ENCODE measurements at regions not wholly inside any gene's neighbourhood (a gene's known extent, or its start where the extent isn't known, plus 50 kb on each side); places are given as distances from the start of the nearest gene placed in this dataset.

DNA sequence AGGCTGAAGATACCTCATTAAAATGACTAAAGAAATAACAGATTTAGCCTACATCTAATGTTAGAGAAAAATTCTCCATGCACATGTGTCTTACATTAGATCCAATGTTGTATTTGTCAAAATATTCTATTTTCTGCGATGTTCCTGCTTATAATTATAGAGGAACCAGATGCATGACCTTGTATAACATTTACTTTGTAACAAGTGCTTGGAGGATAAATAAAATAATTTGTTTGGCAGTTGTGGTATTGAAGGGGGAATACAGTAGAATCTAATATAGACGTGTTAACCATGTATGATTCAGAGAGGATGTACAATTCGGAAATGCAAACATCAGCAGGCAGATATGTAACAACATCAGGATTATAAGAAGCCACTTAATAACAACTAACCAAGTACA, 922.2 kb downstream of the TUSC7 start:
- DNase-seq: no peak

DNA sequence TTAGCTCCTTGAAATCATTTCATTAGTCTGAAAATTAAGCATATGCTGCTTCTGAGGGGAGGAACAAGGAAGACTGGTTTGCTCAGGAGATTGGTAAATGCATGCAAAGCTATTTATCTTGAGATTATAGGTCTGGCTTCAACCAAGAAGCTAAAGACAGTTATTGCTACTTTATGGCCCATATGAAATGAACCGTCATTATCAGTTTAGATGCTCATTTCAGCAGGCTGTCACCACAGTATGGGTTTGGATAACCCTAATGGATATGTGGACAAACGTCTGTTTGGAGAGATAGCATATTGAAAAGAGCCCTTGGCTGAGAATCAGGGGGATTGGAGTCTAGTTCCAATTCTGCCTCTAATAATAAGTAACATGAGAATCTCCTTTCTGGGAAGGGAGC, 922.6 kb downstream of the TUSC7 start:
- DNase-seq: no peak

DNA sequence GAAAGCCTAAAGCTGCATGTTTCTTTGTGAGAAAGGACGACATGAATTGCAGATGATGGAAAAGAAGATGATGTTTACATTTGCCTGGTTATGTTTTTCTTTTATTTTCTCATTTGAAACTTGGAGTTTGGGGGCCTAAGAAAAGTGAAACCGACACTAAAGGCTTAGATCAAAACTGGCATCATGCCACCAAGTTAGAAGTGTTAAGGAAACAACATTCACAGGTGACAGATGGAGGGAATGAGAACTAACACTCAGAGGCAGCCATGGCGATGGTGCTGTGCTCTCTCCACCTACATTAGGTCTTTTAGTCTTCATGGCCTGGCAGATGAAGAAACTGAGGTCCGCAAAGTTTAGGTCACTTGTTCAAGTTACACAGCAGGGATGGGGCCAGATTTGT, 923.6 kb downstream of the TUSC7 start:
- no peak for DNase-seq

DNA sequence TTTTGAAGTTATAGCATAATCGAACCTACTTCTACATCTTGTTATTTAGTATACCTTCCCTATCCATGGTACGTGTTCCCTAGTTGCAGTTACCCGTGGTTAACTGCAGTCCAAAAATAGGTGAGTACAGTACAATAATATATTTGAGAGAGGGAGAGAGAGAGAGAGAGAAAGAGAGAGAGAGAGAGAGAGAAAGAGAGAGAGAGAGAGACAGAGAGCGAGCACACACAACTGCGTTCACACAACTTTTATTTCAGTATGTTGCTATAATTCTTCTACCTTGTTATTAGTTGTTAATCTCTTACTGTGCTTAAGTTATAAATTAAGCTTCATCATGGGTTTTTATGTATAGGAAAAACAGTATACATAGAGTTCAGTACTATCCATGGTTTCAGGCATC, 928.1 kb downstream of the TUSC7 start:
- DNase-seq: no peak

DNA sequence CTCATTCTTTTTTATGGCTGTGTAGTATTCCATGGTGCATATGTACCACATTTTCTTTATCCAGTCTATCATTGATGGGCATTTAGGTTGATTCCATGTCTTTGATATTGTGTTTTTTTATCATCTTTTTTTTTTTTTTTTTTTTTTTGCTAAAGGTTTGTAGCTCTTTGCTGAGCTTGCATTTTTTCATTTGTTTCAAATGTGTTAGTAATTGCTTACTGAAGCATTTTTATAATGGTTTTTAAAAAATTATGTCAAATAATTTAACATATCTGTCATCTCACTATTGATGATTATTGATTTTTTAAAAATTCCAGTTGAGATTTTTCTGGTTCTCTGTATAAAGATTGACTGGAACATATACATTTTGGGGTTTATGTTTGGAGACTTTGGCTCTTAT, 934.6 kb downstream of the TUSC7 start:
- DNase-seq: no peak

DNA sequence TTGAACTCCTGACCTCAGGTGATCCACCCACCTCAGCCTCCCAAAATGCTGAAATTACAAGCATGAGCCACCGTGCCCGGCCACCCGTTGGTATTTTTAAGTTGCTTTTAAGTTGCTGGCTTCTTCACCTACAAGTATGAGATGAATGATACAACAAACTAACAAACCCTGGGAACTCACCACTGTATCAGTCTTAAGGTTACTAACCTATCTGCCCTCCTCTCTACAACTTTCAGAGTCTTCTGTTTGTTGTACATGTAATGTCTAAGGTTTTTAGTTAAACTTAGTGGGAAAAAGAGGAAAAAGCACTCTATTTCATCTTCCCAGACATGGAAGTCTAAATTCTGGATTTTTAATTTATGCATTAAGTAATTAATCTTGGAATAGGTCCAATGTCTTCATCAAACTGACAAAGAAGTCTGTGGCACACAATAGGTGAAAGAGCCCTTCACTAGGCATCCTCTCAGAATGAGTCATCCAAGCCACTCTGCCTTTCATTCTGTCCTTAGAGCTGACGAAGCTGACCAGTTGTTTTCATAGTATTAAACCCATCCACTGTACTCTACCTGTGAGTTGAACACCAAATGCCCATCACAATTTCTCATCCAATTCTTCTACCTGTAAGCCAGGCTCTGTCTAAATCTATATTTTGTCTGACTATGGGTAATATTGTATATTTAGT, 936.1 kb downstream of the TUSC7 start:
- no peak for DNase-seq

DNA sequence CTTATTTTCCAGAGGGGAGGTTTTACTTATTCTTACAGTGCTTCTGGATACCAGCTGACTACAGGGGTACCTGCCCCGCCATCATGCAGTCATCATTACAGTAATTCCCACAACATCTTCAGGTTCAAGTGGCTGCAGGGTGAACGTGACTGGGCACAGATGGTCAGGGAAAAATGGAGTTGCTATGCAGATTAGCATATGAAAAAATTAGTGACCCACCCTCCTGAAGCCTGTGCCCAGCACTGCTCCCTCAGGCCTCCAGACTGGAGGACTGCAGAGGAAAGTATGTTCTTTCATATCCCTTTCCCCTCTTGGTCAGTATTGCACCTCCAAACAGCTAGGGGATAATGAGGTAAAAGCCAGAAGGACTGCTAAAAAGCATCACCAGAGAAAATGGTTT, 937.9 kb downstream of the TUSC7 start:
- no peak for DNase-seq

DNA sequence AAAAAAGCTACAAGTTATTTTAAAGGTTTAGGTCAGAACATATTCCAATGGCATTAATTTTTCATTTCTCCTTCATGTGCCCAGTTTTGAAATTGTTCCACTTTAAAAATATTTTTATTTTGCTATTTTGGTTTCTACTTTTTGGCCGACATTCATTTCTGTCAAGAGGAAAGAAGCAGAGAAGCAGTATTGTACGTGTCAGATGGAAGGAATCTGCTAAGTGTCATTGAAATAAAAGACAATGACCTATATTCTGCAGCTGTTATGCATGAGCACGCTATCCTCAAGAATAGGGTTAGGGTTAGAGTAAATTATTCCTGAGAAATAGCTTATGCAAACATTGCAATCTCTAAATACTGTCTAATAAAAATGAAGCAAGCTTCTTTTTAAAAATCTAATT, 941.7 kb downstream of the TUSC7 start:
- no peak for DNase-seq

DNA sequence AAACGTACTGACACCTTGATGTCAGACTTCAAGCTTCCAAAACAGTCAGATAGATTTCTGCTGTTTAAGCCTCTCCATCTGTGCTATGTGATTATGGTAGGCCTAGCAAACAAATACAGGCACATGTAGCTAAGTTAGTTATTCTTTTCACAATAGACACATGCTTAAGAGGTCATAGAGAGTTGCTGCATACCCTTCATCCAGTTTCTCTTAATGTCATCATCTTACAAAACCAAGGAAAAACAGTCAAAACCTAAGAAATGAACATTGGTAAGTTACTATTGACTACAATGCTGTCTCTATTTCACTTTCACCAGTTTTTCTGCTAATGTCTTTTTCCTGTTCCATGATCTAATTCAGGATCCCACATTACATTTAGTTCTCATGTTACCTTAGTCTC, 946.8 kb downstream of the TUSC7 start:
- DNase-seq: no peak

DNA sequence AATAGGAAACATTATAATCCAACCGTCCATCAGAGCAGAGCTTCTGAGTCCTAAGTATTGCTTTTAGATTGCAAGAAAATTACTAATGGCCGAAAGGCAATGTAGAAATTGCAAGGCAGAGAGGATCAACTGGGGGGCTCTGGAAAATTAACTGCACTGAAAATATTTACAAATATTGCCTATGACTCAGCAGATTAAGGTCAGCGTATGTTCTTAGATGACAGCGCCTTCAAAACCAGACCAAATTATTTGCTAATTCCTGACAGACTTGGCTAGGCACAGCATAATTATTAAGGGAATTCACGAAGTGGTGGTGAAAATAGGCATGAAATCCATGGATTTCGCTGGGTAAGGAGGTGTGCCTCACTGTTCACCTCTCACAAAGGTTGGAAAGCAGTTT, 947.7 kb downstream of the TUSC7 start:
- DNase-seq: no peak

DNA sequence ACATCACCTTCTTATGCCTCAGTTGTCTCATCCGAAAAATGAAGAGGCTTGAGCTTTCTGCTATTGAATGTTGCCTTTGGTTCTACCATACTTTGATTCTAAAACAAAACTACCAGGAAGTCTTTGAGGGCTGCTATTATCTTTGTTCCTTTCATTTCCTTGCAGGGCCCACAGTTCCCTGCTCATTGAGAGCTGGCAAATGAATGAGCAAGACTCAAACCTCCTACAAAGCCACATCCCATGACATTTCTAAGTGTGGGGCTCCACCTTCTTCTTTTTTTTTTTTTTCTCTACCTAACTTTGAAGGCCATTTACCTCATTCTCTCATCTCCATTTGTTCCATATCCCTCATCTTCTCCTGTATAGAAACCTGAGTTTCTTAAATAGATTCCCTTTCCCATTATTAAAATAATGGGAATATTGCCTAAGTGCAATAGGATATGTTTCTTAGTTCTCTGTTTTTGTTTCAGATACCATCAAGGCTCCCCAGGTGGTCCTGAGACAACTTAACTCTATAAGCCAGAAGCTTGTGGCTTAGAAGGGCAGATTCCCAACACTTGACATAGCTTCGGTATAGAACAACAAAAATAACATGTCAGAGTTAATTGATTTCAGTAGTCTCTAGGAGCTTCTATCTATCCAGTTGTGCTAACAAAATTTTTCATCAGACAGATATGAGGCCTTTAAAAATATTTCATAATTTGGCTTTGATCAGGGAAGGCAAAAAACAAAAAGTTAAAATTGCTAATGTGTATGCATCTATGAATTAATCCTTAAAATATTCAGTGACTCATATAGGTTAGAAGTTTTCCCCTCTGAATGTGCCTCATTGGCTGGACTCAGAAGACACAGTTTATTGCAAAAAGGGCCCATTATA, 951.6 kb downstream of the TUSC7 start:
- DNase-seq: no peak

DNA sequence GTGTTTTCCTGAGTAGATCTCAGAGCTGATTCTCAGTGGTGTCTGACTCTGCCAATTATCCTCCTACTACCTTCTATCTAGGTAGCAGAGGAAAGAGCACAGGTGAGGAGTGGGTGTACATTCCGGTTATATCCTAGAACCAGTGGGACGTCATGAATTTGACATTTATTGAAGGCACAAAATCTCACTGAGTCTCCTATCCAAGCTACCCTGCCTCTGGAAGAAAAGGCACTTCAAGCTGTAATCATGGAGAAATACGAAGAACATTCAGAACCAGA, 952.2 kb downstream of the TUSC7 start:
- DNase-seq: no peak

DNA sequence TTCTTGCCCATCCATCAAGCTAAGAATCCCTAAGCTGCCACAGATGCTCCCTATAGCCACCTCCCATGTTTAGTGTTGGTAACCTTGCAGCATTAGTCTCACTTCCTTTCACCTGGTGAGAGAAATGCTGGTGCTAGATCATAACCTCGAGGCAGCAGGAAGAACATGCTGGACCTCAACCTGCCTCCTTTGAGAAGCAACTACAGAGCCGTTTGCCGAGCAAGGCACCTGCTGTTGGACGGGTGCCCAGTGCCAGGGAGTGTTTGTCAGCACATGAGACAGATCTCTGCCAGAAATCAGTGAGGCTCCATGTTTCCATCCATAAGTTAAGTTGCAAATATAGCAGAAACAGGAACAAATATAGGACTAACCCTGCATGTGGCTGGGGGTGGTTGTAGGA, 955.7 kb downstream of the TUSC7 start:
- DNase-seq: no peak

DNA sequence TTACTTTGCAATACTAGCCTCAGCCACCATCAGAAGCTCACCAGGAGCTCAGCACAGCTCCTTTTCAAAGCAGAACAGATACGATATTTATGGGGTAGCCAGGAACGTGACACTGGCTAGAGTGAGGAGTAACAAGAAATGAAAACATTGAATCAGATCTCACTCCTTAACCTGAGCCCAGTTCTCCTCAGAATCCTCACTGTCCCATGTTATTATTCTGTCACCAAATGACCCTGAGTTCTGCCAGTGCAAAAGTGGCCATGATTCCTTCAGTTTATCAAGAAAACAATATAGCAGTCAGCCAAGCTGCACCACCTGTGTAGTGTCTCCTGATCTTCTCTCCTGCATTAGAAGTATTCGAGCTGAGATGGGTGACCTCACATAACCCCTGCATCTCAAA, 956.7 kb downstream of the TUSC7 start:
- DNase-seq: no peak

DNA sequence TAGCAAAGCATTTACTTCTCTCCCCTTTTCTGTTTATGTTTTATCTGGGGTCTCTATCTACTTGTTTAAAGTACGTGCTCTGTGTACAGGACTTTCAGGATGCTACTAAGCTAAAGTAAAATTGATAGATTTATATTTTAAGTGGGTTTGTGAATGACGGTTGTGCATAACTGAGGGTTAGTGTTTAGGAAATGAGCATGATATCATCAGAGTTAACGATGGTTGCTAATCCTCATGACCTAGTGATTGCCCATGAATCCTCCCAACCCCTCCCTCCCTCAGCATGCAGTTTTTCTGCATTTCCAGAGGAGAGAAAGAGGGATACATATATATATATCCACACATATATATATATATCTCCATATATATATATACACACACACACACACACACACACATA, 957.2 kb downstream of the TUSC7 start:
- DNase-seq: no peak

DNA sequence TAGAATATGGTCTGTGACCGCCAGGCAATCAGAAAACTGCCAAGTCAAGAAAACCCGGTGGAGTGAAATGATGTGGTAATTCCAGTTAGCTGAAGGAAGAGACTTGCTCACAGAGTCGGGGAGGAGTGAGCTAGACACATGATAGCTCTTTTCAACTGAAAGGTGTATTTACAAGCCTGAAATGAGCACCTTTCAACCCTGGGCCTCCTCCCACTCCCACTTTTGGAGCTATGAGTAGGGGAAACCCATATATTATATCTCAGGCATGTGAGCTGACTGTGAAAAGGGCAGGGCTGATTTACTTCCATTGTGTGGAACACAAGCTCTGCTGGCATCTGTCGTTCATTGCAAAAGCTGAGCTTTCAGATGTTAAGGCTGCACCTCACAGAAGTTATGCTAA, 960.2 kb downstream of the TUSC7 start:
- no peak for DNase-seq

DNA sequence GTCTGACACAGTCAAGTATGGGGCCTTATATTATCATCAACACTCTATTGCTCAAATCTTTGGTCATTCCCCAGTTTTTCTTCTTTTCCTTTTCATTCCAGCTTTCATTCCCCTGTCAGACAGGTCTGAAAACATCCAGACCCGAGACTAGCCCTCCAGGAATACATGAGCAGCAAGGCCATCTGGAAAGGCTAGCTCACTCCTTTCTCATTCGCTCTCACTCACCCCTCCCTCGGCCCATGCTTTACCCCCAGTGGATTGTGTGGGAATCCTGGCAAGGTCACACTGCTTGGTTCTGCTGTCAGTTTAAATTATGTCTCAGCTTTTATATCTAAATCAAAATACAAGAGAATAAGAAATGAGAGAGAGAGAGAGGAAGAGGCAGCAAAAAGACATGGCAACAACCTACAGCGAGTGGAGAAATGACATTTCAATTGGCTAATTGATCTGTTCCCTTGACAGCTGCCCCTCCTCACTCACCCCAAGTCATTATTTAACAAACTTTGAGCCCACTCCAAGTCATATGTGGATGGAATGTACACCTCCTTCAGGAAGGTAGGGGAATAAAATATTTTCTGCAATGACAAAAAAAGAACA, 962.2 kb downstream of the TUSC7 start:
- DNase-seq: no peak

DNA sequence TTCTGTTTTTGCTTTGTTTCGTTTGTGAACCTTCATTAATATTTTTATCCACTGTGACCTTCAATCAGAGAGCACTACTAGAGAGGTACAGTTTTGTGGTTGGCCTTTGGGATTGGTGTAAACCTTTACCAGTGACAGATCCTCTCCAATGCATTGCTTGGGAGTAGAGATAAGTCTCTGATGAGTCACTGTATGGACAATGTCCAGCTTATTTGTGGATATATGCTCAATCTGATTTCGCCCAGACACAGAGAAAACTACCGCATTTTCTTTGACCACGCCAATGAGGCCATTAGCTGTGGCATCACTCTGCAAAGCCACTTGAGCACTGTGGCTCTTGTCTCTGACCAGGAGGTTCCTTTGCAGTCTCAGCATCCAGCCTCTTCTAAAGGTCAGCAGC, 964.7 kb downstream of the TUSC7 start:
- no peak for DNase-seq

DNA sequence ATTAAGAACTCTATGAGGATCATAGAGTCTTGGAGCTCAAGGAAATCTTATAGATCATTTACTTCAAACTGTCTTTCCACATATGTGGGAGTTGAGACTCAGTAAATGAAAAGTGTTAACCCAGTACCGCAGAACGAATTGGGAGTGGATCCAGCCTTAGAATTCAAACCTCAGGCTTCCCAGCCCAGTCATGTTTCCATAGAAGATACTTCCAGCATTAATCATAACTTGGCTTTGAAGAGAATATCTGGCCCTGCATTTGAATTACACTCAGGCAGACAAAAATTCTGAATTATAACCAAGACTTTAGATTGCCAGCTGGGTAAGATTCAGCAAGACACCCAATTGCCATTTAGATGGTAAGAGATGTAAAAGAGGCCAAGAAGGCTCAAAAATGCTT, 972.0 kb downstream of the TUSC7 start:
- DNase-seq: no peak

DNA sequence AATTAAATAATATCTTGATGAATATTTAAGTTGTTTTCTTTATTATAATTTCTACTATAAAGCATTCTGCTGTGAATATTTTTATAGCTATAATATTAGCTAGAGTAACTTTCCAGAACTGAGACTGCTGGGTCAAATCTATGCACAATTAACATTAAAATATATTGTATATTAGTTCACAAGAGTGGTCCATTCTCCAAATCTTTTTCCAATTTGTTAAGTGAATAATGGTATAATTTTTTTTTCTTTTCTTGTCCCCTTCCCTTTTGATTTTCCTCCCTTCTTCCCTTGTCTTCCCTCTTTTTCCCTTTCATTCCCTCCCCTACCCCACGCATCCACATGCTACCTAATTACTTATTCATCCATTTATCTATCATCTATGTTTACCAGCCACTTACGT, 977.5 kb downstream of the TUSC7 start:
- DNase-seq: no peak

DNA sequence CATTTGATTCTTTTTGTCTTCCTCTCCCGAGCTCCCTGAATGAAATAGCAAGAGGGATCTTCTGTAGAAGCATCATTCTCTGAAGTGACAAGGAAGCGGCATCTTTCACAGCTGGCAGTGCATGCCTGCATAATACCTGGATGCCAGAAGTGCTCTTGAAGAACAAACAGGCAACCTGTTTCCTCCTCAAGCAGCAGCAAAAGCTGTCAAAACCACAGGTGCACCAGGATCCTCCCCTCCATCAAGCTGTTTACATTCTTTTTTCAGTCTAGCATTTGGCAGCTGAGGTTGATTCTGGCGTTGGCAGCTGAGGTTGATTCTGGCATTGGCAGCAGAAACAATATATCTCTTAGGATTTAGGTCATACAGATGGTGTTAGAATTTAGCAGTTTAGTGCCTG, 979.0 kb downstream of the TUSC7 start:
- no peak for DNase-seq

DNA sequence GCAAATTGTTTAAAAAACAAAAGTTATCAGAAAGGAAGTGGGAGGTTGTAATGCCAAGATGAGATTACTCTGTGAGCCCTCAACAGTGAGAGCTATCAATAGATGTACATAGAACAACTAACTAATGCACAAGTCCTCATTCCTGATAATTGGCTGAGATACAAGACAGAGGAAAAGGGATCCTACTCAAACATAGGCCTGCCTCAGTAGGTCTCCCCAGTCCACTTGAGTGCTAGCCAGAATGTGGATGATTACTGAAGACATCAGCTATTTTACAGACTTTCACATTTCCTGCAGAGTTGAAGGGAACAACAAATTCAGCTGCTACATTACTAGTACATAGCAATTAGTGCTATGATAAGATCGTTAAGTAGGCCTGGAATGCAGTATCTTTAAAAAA, 981.9 kb downstream of the TUSC7 start:
- no peak for DNase-seq

DNA sequence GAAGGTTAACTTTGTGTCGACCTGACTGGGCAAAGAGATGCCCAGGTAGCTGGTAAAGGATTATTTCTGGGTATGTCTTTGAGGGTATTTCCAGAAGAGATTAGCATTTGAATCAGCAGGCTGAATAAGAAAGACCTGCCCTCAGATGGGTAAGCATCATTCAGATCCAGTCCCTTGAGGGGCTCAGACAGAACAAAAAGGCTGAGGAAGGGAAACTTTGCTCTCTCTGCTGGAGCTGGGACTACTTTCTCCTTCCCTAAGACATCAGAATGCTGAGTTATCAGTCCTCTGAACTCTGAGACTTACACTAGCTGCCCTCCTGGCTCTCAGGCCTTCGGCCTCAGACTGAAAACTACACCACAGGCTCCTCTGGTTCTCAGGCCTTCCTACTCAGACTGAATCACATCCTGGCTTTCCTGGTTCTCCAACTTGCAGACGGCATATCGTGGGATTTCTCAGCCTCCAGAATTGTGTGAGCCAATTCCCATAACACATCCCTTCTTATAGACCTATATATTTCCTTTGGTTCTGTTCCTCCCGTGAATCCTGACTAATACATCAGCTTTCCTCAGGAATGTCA, 982.9 kb downstream of the TUSC7 start:
- no peak for DNase-seq

DNA sequence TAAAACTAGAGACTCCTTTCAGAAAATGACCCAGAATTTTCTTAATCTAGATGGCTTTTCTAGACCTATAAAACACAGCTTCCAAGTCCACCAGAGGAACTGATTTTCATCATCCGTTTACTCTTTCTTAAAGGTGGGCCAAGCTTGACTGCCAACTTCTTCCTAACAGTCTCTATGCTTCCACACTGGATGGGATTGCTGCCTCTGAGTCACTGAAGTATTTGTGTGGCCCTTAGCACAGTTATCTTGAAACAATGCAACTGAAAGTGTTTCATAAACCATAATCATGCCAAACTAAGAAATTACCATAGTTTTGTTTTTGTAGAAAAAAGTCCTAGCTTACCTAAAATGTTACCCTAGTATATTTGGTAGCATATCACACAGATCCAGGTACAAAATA, 985.7 kb downstream of the TUSC7 start:
- no peak for DNase-seq
